HEK293 (cell line): ENCODE measurements at regions not wholly inside any gene's neighbourhood (a gene's known extent, or its start where the extent isn't known, plus 50 kb on each side); places are given as distances from the start of the nearest gene placed in this dataset.

Experiments
- CTCF ChIA-PET: fragments of 350-600 bp; formaldehyde crosslinking; extraction: SDS; loops from one replicate; lab custom pipeline; 2021; ENCODE audit warnings: antibody characterized with exemption; lab: Yijun Ruan, JAX
- POLR2A ChIA-PET: fragments of 300-600 bp; formaldehyde crosslinking; extraction: SDS; loops from one replicate; lab custom pipeline; 2020; ENCODE audit warnings: antibody characterized with exemption, inconsistent platforms; lab: Yijun Ruan, JAX
- H3K27ac ChIP-seq: fragments of 200-500 bp; sonication (Bioruptor generic); 2 replicates; pipeline ENCODE4 v1.5.1; 2014; ENCODE audit warnings: low read depth, low read length, control low read depth, inconsistent platforms; ENCODE audit errors: extremely low read depth
- H3K36me3 ChIP-seq, 2 experiments: fragments of 200-500 bp in 1 of 2; sonication (Bioruptor generic) in 1 of 2; 1 replicate in 1 of 2; 2 replicates in 1 of 2; pipeline ENCODE4 v1.5.1; 2014 to 2017; ENCODE audit warnings: inconsistent platforms in 2 of 2, low read length in 2 of 2; ENCODE audit not compliant: control insufficient read depth in 2 of 2, insufficient read depth in 1 of 2
- H3K4me1 ChIP-seq: fragments of 200-500 bp; sonication (Bioruptor generic); 2 replicates; pipeline ENCODE4 v1.5.1; 2014; ENCODE audit warnings: mild to moderate bottlenecking, low read length, inconsistent platforms; ENCODE audit not compliant: control insufficient read depth, insufficient read depth
- H3K4me3 ChIP-seq: 2 replicates; pipeline ENCODE4 v1.5.1; 2011; ENCODE audit warnings: low read depth, mild to moderate bottlenecking, control low read depth, low read length, moderate library complexity
- H3K9me3 ChIP-seq: fragments of 200-500 bp; sonication (Bioruptor generic); 2 replicates; pipeline ENCODE4 v1.5.1; 2014; ENCODE audit warnings: low read depth, low read length, inconsistent platforms; ENCODE audit not compliant: control insufficient read depth, insufficient read depth
- BCL11B ChIP-seq: fragments of 450-650 bp; formaldehyde crosslinking; IDR thresholded peaks from 2 replicates; pipeline ENCODE4 v1.5.1; 2016; ENCODE audit warnings: low read depth, missing biosample characterization, missing genetic modification characterization
- HIC1 ChIP-seq: fragments of 450-650 bp; formaldehyde crosslinking; IDR thresholded peaks from 2 replicates; pipeline ENCODE4 v1.5.1; 2016; ENCODE audit warnings: missing biosample characterization, missing genetic modification characterization
- HOXC10 ChIP-seq: sonication (generic); formaldehyde crosslinking; IDR thresholded peaks from 2 replicates; pipeline ENCODE4 v1.8.1; 2023; ENCODE audit warnings: mild to moderate bottlenecking, missing genetic modification reagents
- INSM2 ChIP-seq: fragments of 450-650 bp; formaldehyde crosslinking; IDR thresholded peaks from 2 replicates; pipeline ENCODE4 v1.5.1; 2016; ENCODE audit warnings: missing biosample characterization, missing genetic modification characterization
- KLF8 ChIP-seq: fragments of 450-650 bp; formaldehyde crosslinking; IDR thresholded peaks from 2 replicates; pipeline ENCODE4 v1.5.1; 2016; ENCODE audit warnings: missing biosample characterization, missing genetic modification characterization
- PBX3 ChIP-seq: sonication (generic); formaldehyde crosslinking; IDR thresholded peaks from 2 replicates; pipeline ENCODE4 v1.8.1; 2022; ENCODE audit warnings: mild to moderate bottlenecking, moderate library complexity, missing genetic modification reagents
- RBAK ChIP-seq: fragments of 450-650 bp; formaldehyde crosslinking; IDR thresholded peaks from 2 replicates; pipeline ENCODE4 v1.5.1; 2016; ENCODE audit warnings: missing biosample characterization, missing genetic modification characterization
- REPIN1 ChIP-seq: fragments of 450-650 bp; formaldehyde crosslinking; IDR thresholded peaks from 2 replicates; pipeline ENCODE4 v1.5.1; 2017; ENCODE audit warnings: missing biosample characterization, missing genetic modification characterization, low read depth
- YY1 ChIP-seq: fragments of 450-650 bp; formaldehyde crosslinking; IDR thresholded peaks from 2 replicates; pipeline ENCODE4 v1.5.1; 2018; ENCODE audit warnings: missing biosample characterization, missing genetic modification characterization
- ZIC2 ChIP-seq: fragments of 450-650 bp; formaldehyde crosslinking; IDR thresholded peaks from 2 replicates; pipeline ENCODE4 v1.5.1; 2016; ENCODE audit warnings: missing biosample characterization, missing genetic modification characterization
- ZNF157 ChIP-seq: fragments of 450-650 bp; formaldehyde crosslinking; IDR thresholded peaks from 2 replicates; pipeline ENCODE4 v1.5.1; 2016; ENCODE audit warnings: missing biosample characterization, missing genetic modification characterization
- ZNF2 ChIP-seq: fragments of 450-650 bp; formaldehyde crosslinking; IDR thresholded peaks from 2 replicates; pipeline ENCODE4 v1.5.1; 2016; ENCODE audit warnings: missing biosample characterization, missing genetic modification characterization
- ZNF211 ChIP-seq: fragments of 450-650 bp; formaldehyde crosslinking; IDR thresholded peaks from 2 replicates; pipeline ENCODE4 v1.5.1; 2016; ENCODE audit warnings: low read depth, missing biosample characterization, missing genetic modification characterization
- ZNF280C ChIP-seq: fragments of 450-650 bp; formaldehyde crosslinking; IDR thresholded peaks from 2 replicates; pipeline ENCODE4 v1.5.1; 2016; ENCODE audit warnings: missing biosample characterization, missing genetic modification characterization
- ZNF37A ChIP-seq: fragments of 450-650 bp; IDR thresholded peaks from 2 replicates; pipeline ENCODE4 v1.5.1; 2018; ENCODE audit warnings: missing biosample characterization, missing genetic modification characterization
- ZNF416 ChIP-seq: fragments of 450-650 bp; formaldehyde crosslinking; IDR thresholded peaks from 2 replicates; pipeline ENCODE4 v1.5.1; 2016; ENCODE audit warnings: missing biosample characterization, missing genetic modification characterization
- ZNF529 ChIP-seq: fragments of 450-650 bp; formaldehyde crosslinking; IDR thresholded peaks from 2 replicates; pipeline ENCODE4 v1.5.1; 2017; ENCODE audit warnings: missing genetic modification characterization, missing biosample characterization; ENCODE audit not compliant: insufficient replicate concordance
- ZNF549 ChIP-seq: fragments of 450-650 bp; IDR thresholded peaks from 2 replicates; pipeline ENCODE4 v1.5.1; 2018; ENCODE audit warnings: missing biosample characterization, missing genetic modification characterization, mild to moderate bottlenecking, inconsistent platforms, moderate library complexity
- ZNF558 ChIP-seq: fragments of 450-650 bp; formaldehyde crosslinking; IDR thresholded peaks from 2 replicates; pipeline ENCODE4 v1.5.1; 2016; ENCODE audit warnings: missing biosample characterization, missing genetic modification characterization
- ZNF664 ChIP-seq: fragments of 450-650 bp; formaldehyde crosslinking; IDR thresholded peaks from 2 replicates; pipeline ENCODE4 v1.5.1; 2016; ENCODE audit warnings: missing biosample characterization, missing genetic modification characterization
- ZNF768 ChIP-seq: fragments of 450-650 bp; formaldehyde crosslinking; IDR thresholded peaks from 2 replicates; pipeline ENCODE4 v1.5.1; 2018; ENCODE audit warnings: missing biosample characterization, mild to moderate bottlenecking, missing genetic modification characterization
- ZNF785 ChIP-seq: fragments of 450-650 bp; formaldehyde crosslinking; IDR thresholded peaks from 2 replicates; pipeline ENCODE4 v1.5.1; 2016; ENCODE audit warnings: missing biosample characterization, missing genetic modification characterization

GRCh38 chr4:176957353-176958118, 164.8 kb upstream of the VEGFC start:
- ChIA-PET POLR2A (no interaction called here), CTCF (interaction anchor here (1.1 kb wide), 1 partner anchor 8 kb away, joined by 3 read pairs; no protein-coding TSS in a partner anchor)
- H3K4me1 ChIP-seq: no peaks in the 10 kb centered on the region
- no peaks in the 10 kb centered on the region for H3K36me3 ChIP-seq
- no peaks in the 10 kb centered on the region for H3K9me3 ChIP-seq
- no peak overlapping the region for H3K4me3 ChIP-seq
- no peak overlapping the region for H3K27ac ChIP-seq
- TF ChIP-seq ZNF785 (no peak), ZIC2 (tag by site-specific recombination) (no peak), ZNF664 (tag by site-specific recombination) (no peak)

GRCh38 chr4:176959980-176960379, 167.3 kb upstream of the VEGFC start:
- TF ChIP-seq HOXC10 (CRISPR knock-in tag): no peak
- no peak for TF ChIP-seq ZNF211 (tag by site-specific recombination)
- TF ChIP-seq ZNF280C (tag by site-specific recombination): no peak
- no peak for TF ChIP-seq REPIN1 (tag by site-specific recombination)
- no peak for TF ChIP-seq ZNF549 (tag by site-specific recombination)
- no peak for TF ChIP-seq HIC1
- no peak for TF ChIP-seq YY1 (tag by site-specific recombination)
- no peak for TF ChIP-seq ZNF157 (tag by site-specific recombination)
- TF ChIP-seq ZNF416: no peak
- TF ChIP-seq ZNF768 (tag by site-specific recombination): no peak
- TF ChIP-seq ZNF558 (tag by site-specific recombination): no peak
- no peak for TF ChIP-seq KLF8 (tag by site-specific recombination)
- no peak for TF ChIP-seq ZNF37A (tag by site-specific recombination)
- TF ChIP-seq ZNF529 (tag by site-specific recombination): no peak
- TF ChIP-seq PBX3 (CRISPR knock-in tag): no peak
- TF ChIP-seq INSM2: no peak
- TF ChIP-seq BCL11B (tag by site-specific recombination): no peak
- TF ChIP-seq RBAK: no peak
- TF ChIP-seq ZNF2 (tag by site-specific recombination): no peak
- Histone ChIP-seq H3K4me1 (no peaks in the 10 kb centered on the region), H3K27ac (no peak overlapping the region), H3K36me3 (no peaks in the 10 kb centered on the region), H3K9me3 (no peaks in the 10 kb centered on the region), H3K4me3 (no peak overlapping the region)
- ChIA-PET POLR2A (no interaction called here), CTCF (interaction anchor here (0.7 to 1.3 kb wide), 2 partner anchors 12 to 88 kb away, joined by 4 to 5 read pairs; no protein-coding TSS in a partner anchor)
